T-helper 2 cell treated with Interferon-gamma antibody and Interleukin-4, amounts not matched to agents 5 μg/mL and 100 μg/mL, for 36 hours (primary cell): ENCODE measurements at regions not wholly inside any gene's neighbourhood (a gene's known extent, or its start where the extent isn't known, plus 50 kb on each side); places are given as distances from the start of the nearest gene placed in this dataset.
"Not testable (repeated sequence)": the region's sequence is repeated elsewhere in the genome, so short reads cannot be mapped to it uniquely, and the experiment has no call there.

Experiments
- DNase-seq: peaks from one replicate; pipeline ENCODE4 v3.0.0; 2021; ENCODE audit warnings: low spot score
- H3K27ac Mint-ChIP-seq: one replicate; pipeline ENCODE4 v1.8.0; 2021; ENCODE audit warnings: mild to moderate bottlenecking, mixed read lengths
- H3K27me3 Mint-ChIP-seq: one replicate; pipeline ENCODE4 v1.8.0; 2021; ENCODE audit warnings: low read depth, mixed read lengths
- H3K36me3 Mint-ChIP-seq: one replicate; pipeline ENCODE4 v1.8.0; 2021; ENCODE audit warnings: low read depth, mixed read lengths
- H3K4me1 Mint-ChIP-seq: one replicate; pipeline ENCODE4 v1.8.0; 2021; ENCODE audit warnings: low read depth, mixed read lengths
- H3K4me3 Mint-ChIP-seq: one replicate; pipeline ENCODE4 v1.8.0; 2022; ENCODE audit warnings: mild to moderate bottlenecking, moderate library complexity, mixed read lengths
- H3K9me3 Mint-ChIP-seq: one replicate; pipeline ENCODE4 v1.8.0; 2021; ENCODE audit warnings: mixed read lengths

DNA sequence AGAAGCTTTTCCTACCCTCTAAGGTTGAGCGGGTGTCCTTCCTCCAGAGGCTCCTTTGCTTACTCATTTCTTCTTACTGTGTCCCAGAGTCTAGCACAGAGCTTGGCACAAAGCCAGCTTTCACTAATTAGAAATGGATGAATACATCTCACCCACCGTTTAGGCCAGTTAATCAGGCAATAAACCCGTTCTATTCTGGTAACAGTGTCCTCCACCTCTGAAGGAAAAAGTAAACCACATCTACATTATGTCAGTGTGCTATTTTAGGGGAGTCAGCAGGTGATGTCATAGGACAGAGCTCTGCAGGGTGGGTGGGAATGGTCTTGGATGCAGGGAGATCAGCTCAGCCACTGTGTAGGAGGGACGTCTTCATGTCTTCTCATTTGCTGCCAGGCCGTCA is 109.2 kb downstream of the OSTF1 start:
- peaks cover 18% of the 10 kb centered on the region for H3K27me3 Mint-ChIP-seq
- no peak overlapping the region for H3K27ac Mint-ChIP-seq
- no peak overlapping the region for H3K4me3 Mint-ChIP-seq
- H3K36me3 Mint-ChIP-seq = no peaks in the 10 kb centered on the region
- H3K9me3 Mint-ChIP-seq = no peaks in the 10 kb centered on the region
- no peaks in the 10 kb centered on the region for H3K4me1 Mint-ChIP-seq
- no peak for DNase-seq

DNA sequence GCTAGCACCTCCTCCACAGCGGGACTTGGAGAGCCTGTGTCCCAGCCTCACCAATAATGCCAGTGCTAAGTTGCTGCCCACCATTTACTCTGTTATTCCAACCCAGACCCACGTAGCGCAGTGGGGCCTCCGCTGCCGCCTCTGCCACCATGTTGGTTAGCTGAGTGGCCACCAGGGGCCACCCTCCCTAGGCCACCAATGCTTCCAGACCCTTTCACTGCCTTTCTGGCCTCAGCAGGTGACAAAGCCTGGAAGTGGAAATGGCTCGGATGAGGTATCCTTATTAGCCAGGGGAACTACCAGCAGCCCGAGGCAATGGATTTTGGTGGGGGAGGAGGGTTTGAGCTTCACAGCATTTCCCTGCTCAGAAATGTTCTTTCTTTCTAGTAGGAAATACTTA is 110.1 kb downstream of the OSTF1 start:
- Mint-ChIP-seq H3K27ac (no peak overlapping the region), H3K4me1 (no peaks in the 10 kb centered on the region), H3K4me3 (no peak overlapping the region), H3K36me3 (no peaks in the 10 kb centered on the region), H3K9me3 (no peaks in the 10 kb centered on the region), H3K27me3 (peaks cover 16% of the 10 kb centered on the region)
- DNase-seq = no peak

DNA sequence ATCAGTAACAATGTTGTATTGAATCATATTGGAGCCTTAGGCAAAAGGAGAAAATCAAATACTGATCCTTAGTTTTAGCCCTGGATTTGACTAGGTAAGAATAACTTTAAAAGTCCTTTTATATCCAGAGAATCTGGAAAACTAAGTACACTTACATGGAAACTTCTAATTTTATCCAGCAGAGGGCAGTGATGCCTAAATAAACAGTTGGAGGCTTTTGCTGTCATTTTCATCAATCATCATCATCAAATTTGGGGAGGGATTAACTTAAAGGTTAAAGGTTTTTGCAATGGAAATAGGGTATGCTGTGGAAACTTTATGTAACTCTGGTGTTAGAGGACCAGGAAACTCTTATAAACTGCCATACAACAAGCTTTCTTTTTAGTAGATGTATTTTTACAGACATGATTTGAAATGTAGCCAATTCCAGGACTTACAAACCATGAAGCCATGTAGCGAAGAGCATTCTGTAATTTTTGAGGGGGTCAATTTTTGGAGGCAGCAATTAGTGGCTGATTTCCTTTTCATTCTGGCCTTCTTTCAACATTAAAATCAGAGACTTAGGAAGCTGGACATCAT is 112.7 kb downstream of the OSTF1 start:
- H3K36me3 Mint-ChIP-seq = no peaks in the 10 kb centered on the region
- DNase-seq = no peak
- H3K4me3 Mint-ChIP-seq = no peak overlapping the region
- no peak overlapping the region for H3K27ac Mint-ChIP-seq
- H3K27me3 Mint-ChIP-seq = peaks cover 3% of the 10 kb centered on the region
- no peaks in the 10 kb centered on the region for H3K4me1 Mint-ChIP-seq
- H3K9me3 Mint-ChIP-seq = no peaks in the 10 kb centered on the region

DNA sequence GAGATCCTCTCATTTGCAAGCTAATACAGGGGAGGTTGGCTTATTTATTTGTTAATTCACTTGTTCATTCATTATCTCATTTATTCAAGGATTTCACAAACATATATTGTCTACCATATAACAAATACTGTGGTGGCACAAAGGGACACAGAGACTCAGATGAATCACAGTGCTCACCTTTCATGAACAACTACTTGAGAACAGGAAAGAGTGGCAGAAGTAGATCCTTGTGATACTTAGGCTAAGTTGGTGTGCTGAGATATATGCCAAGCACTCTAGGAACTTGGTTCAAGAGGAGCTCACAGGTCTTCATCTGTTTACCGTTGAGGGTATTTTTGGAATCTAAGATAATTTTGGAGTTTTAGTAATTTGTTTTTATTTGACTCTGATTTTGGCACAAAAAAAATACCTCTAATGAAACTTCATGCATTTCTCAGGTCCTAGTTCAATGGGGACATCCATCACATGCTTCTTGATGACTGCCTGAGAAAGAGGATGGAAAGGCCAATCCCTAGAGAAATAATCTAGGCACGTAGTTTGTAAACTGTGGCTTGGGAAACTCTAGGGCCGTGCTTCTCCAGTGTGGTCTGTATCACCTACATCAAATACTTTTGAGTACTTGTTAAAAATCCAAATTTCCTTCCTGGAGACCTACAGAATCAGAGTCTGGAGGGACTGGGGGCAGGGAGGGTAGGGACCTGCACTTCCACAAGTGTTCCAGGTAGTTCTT is 113.3 kb downstream of the OSTF1 start:
- Mint-ChIP-seq H3K27me3 (peaks cover 2% of the 10 kb centered on the region), H3K9me3 (no peaks in the 10 kb centered on the region), H3K4me3 (no peak overlapping the region), H3K36me3 (no peaks in the 10 kb centered on the region), H3K4me1 (no peaks in the 10 kb centered on the region), H3K27ac (no peak overlapping the region)
- DNase-seq = no peak

- DNase-seq, H3K9me3 Mint-ChIP-seq, H3K36me3 Mint-ChIP-seq, H3K4me3 Mint-ChIP-seq, H3K27ac Mint-ChIP-seq, H3K4me1 Mint-ChIP-seq, H3K27me3 Mint-ChIP-seq: not testable (repeated sequence)
These were observed 119.7 kb downstream of the OSTF1 start for GRCh38 chr9:75207997-75208396.

DNA sequence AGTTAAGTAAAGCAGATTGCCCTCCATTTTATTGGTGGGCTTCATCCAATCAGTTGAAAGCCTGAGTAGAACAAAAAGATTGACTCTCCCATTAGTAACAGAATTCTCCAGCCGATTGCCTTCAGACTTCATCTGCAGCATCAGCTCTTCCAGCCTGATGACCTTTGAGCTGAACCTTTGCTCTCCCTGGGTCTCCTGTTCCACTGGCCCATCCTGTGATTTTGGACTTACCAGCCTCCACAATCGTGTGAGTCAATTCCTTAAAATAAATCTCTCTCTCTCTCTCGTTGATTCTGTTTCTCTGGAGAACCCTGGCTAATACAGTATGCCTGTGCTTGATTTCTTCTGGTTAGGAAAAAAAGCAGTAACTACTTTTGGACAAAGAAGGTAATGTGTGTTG is 121.9 kb downstream of the OSTF1 start:
- no peaks in the 10 kb centered on the region for H3K9me3 Mint-ChIP-seq
- H3K27ac Mint-ChIP-seq = no peak overlapping the region
- no peaks in the 10 kb centered on the region for H3K4me1 Mint-ChIP-seq
- H3K4me3 Mint-ChIP-seq = no peak overlapping the region
- H3K27me3 Mint-ChIP-seq = peaks cover 3% of the 10 kb centered on the region
- DNase-seq = no peak
- no peaks in the 10 kb centered on the region for H3K36me3 Mint-ChIP-seq

DNA sequence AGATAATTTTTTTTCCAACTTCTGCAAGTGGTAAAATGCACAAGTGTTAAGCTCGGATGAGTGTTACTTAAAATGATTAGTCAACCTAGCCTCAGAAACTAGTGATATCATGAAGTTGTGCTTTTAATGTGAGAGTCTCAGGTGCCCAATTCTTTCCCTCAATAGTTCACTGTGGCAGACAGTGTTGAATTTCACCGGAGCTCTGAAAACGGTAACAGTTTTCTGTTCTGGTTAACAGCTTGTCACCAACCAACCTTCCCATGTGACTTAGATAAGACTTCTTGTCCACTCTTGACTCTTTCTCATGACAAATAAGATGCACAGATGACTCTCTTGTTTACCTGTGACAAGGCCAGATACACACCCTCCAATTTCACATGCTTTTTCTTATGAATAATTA is 125.5 kb downstream of the OSTF1 start:
- H3K27ac Mint-ChIP-seq = no peak overlapping the region
- H3K27me3 Mint-ChIP-seq = peaks cover 3% of the 10 kb centered on the region
- no peaks in the 10 kb centered on the region for H3K4me1 Mint-ChIP-seq
- DNase-seq = no peak
- no peaks in the 10 kb centered on the region for H3K36me3 Mint-ChIP-seq
- no peak overlapping the region for H3K4me3 Mint-ChIP-seq
- H3K9me3 Mint-ChIP-seq = no peaks in the 10 kb centered on the region

GRCh38 chr9:75226403-75227139 is 138.3 kb downstream of the OSTF1 start:
- no peaks in the 10 kb centered on the region for H3K36me3 Mint-ChIP-seq
- H3K27ac Mint-ChIP-seq = no peak overlapping the region

DNA sequence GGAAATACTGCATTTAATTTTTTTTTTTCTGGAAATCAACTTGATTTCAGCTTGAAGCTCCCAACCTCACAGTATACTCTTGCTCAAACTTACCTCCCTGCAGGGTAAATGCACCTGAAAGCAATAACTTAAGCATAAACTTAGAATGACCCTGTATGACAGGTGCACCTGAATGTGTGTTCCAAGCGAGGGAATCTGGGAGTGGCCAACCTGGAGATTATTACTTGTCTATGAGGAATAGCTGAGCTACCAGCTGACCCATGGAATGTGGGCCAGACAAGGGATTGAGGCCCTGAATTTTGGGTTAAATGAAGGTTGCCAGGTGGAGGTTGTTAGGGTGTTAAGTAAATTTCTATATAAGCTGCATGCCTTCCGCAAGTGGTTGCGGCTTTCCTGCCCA is 140.6 kb downstream of the OSTF1 start:
- H3K27ac Mint-ChIP-seq = no peak overlapping the region
- H3K36me3 Mint-ChIP-seq = no peaks in the 10 kb centered on the region
- H3K9me3 Mint-ChIP-seq = peaks cover 4% of the 10 kb centered on the region
- H3K27me3 Mint-ChIP-seq = no peaks in the 10 kb centered on the region
- no peaks in the 10 kb centered on the region for H3K4me1 Mint-ChIP-seq
- no peak overlapping the region for H3K4me3 Mint-ChIP-seq
- no peak for DNase-seq

More at GRCh38 chr9:75226403-75227139, 138.3 kb downstream of the OSTF1 start:
- peaks cover 4% of the 10 kb centered on the region for H3K27me3 Mint-ChIP-seq
- H3K4me1 Mint-ChIP-seq = no peaks in the 10 kb centered on the region
- H3K9me3 Mint-ChIP-seq = peaks cover 4% of the 10 kb centered on the region
- DNase-seq = no peak
- no peak overlapping the region for H3K4me3 Mint-ChIP-seq

DNA sequence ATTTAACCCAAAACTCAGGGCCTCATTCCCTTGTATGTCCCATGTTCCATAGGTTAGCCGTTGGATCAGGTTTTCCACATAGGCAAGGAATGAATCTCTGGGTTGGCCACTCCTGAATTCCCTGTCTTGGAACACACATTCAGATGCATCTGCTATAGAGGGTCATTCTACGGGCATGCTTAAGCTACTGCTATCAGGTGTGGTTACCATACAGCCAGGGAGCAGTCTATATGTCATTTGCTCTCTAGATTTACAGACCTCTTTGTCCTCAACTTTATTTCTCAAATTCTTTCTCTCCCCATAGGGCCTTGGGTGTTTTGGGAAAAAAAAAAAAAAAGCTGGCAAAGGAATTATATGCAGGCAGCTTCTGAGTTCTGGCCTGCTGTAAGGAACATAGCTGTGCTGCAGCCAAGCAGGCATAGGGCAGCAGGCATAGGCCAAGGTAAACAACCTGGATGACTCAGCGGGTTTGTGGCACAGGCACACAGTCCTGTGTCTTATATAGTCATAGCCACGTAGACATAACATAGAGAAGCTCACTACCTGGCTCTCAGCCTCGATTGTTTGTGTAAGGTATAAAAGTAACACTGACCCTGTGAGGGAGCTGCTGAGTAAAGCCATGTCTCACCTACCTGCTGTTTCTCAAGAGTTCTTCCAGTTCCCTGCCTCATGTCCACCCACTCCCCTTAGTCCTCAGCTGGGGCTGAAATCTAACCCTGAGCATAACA is 141.5 kb downstream of the OSTF1 start:
- DNase-seq = no peak
- Mint-ChIP-seq H3K27ac (no peak overlapping the region), H3K4me1 (no peaks in the 10 kb centered on the region), H3K36me3 (no peaks in the 10 kb centered on the region), H3K27me3 (no peaks in the 10 kb centered on the region), H3K4me3 (no peak overlapping the region), H3K9me3 (peaks cover 4% of the 10 kb centered on the region)

DNA sequence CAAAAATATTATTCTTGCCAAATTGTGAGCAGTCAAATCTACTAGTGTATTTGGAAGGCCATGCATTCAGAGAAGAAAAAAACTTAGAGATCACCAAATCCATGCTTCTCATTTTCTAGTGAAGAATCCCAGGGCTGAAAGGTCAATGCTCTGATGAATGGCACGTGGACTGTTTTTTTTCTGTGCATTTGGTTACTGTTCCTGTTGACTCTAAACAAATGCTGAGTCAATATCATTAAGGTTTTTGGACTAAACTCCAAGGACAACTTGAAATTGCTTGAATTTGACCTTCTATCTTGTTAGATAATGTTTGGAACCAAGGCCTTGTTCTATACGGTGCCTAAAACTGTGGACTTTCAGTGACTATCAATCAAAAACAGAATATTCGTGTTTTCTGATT is 142.2 kb downstream of the OSTF1 start:
- Mint-ChIP-seq H3K27me3 (no peaks in the 10 kb centered on the region), H3K27ac (no peak overlapping the region), H3K9me3 (peaks cover 8% of the 10 kb centered on the region), H3K4me1 (no peaks in the 10 kb centered on the region), H3K36me3 (no peaks in the 10 kb centered on the region), H3K4me3 (no peak overlapping the region)
- no peak for DNase-seq

DNA sequence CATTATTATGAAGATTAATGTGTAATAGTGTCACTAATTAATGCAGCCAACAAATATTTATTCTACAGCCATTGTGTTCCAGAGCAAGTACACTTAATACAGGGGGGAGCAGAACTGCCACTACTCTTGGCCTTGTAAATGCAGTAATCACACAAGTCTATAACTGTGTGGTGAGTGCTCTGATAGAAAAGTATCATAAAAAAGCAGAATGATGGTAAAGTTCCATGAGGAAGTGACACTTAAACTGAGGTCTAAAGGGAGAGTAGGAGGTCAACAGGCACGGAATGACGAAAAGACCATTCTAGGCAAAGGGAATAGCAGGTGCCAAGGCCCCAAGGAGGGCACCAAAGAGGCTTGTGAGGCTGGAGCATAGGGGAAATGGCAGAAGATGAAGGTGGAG is 142.9 kb downstream of the OSTF1 start:
- no peak overlapping the region for H3K4me3 Mint-ChIP-seq
- DNase-seq = no peak
- no peaks in the 10 kb centered on the region for H3K27me3 Mint-ChIP-seq
- H3K27ac Mint-ChIP-seq = no peak overlapping the region
- H3K9me3 Mint-ChIP-seq = peaks cover 10% of the 10 kb centered on the region
- H3K36me3 Mint-ChIP-seq = no peaks in the 10 kb centered on the region
- H3K4me1 Mint-ChIP-seq = no peaks in the 10 kb centered on the region

DNA sequence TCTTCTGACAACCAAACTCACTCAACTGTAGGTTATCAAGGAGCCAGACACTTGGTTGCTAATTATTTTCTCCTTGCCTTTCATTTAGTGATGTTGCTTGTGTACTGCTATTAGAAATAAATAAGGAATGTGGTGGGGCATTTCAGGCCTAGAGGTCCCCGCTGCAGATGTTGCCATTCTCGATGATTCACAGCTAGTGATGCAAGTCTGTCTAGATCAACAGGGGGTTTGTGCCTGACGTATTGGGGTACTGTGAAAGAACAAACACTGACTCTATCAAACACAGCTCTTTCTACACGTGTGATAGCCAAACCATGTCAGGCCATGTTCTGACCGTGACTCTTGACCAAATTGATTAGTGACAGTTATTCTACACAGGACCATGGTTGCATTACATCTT is 144.7 kb downstream of the OSTF1 start:
- DNase-seq = no peak
- Mint-ChIP-seq H3K27me3 (no peaks in the 10 kb centered on the region), H3K27ac (no peak overlapping the region), H3K9me3 (peaks cover 6% of the 10 kb centered on the region), H3K4me1 (no peaks in the 10 kb centered on the region), H3K36me3 (no peaks in the 10 kb centered on the region), H3K4me3 (no peak overlapping the region)

DNA sequence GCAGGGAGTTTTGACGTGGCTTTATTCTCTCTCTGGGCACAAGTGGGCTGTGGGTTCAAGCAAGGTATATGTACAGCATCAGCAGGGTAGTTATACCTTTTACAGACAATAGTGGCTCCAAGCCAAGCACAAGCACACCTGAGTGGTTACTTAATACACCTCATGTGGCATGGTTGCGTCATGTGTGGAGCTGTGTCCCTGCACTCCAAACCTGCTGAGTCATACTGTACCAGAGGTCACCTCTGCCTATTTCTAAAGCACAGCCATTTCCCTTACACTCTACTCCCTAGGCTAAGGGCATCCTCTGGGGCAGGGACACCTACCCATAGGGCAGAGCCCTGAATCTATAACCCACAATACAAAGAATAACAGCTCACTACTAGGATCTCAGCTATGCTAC is 147.3 kb downstream of the OSTF1 start:
- Mint-ChIP-seq H3K36me3 (no peaks in the 10 kb centered on the region), H3K9me3 (peaks cover 6% of the 10 kb centered on the region), H3K27ac (no peak overlapping the region), H3K27me3 (no peaks in the 10 kb centered on the region), H3K4me3 (no peak overlapping the region), H3K4me1 (no peaks in the 10 kb centered on the region)
- DNase-seq = no peak
